NCI-H2196 treated with DMSO at 0.1 percent for 48 hours (cell line): ENCODE measurements at regions not wholly inside any gene's neighbourhood (a gene's known extent, or its start where the extent isn't known, plus 50 kb on each side); places are given as distances from the start of the nearest gene placed in this dataset.
"Not testable (repeated sequence)": the region's sequence is repeated elsewhere in the genome, so short reads cannot be mapped to it uniquely, and the experiment has no call there.

ENCODE experiments used
- DNase-seq: peaks from one replicate; lab custom pipeline; 2025; ENCODE audit not compliant: unreplicated experiment; lab: John Stamatoyannopoulos, UW

DNA sequence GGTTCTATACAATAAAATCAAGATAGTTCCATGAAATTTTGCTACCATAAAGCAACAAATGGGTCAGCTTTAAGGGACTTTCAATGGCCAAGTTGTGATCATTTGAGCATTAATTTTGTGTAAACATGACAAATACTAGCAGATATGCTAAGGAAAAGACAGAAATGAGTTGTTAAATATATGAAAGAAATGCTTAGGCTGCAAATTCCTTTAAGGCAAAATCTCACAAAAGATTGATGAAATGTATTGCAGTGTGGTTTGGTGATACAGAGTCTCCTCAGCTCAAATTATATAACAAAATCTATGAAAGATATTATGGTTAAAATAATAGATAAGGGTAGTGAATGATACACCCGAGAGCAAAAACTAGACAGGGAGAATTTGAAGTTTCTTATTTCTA is 377.2 kb downstream of the RAP2B start:
- no peak for DNase-seq

DNA sequence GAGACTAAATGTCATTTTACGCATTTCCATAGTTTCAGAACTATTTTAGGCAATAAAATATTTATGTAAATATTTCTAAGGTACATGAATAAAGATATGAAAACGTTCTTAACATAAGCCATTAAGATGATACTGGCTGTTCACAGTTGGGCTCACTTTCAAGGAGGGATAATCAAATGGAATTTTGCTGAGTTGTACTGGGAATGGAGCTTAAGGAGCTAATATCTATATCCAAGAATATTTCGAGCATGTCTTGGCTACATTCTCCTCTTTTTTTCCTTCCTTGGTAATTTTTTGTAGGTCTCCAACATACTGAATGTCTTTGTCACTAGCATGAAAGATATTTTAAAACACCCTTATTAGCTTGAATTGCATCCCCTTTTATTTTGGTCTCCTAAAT is 383.4 kb downstream of the RAP2B start:
- DNase-seq: no peak

- no peak for DNase-seq
Observed at GRCh38 chr3:153547970-153548369, 385.9 kb downstream of the RAP2B start.

- DNase-seq: not testable (repeated sequence)
Observed at GRCh38 chr3:153549686-153550085, 387.7 kb downstream of the RAP2B start.

DNA sequence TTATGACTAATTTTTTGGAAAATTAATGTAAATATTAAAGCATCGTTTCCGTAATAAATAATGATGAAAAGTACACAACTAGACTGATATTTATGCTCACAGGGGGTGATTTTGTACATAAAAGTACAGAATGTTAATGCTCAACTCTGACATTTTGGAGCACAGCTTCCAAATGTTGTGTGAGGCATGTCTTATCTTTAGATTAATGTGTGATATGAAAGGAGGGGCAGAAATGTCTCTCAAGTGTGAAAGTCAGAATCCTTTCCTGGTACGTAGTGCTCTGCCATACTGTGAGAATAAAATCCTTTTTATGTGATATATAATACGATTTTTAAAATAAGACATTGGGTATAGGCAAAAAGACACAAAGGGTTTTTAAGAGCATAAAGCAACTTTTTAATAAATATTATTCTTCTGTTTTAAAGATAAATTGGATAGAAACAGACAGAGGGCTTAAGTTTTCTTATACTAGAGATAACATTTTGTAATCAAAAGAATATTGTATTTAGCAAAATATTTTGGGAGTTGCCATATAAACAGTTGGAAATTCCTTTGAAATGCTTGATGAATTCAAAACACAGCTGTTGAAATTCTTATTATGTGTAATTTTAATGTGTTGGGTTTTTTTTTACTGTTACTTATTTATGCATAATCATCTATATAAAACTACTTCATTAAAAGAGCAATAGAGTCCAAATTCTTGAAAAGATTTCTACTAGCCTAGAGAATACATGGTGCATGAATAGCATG is 389.7 kb downstream of the RAP2B start:
- no peak for DNase-seq

DNA sequence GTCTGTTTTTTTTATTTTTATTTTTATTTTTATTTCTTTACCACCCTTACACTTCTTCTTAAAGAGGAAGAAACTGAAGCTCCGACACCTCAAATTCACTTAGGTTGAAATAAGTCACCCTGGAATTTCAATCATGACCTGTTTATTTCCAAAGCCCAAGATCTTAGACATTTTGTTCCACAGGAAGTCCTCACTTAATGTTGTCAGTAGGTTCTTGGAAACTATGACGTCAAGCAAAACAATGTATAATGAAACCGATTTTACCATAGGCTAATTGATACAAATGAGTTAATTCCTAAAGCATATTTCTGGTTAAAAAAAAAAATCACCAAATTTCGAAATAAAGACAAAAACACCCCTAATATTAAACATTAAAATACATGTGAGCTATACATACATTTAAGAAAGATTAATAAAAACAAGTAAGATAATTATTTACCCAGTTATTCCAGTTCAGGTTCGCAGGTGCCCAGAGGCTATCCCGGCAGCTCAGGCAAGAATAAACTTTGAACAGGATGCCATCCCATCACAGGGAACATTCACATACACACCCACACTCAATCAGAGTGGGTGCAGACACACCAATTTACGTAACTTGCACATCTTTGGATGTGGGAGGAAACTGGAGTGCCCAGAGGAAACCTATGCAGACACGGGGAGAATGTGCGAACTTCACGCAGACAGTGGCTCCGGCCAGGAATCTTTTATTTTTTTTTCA is 391.0 kb downstream of the RAP2B start:
- DNase-seq: no peak

- no peak for DNase-seq
Observed at GRCh38 chr3:153553605-153553945, 391.5 kb downstream of the RAP2B start.

GRCh38 chr3:153555919-153556318 is 393.9 kb downstream of the RAP2B start:
- no peak for DNase-seq

GRCh38 chr3:153559366-153559765 is 397.3 kb downstream of the RAP2B start:
- not testable (repeated sequence) for DNase-seq

DNA sequence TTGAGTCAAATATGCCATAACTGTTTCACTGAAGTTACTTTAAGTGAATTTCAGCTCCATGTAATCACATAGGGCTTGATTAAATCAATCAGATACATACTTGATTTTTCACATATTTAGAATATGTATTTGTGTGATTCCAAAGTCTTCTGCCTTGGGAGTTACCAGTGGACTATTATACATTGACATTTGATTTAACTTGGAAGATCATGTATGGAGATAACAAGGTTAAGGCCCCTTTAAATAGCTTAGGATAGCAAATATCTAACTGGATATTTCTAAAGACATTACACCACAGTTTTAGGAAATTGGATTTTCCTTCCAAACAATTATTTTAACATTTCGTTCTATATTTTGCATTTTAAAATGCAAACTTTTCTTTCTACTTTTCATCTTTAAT is 405.0 kb downstream of the RAP2B start:
- DNase-seq: no peak

DNA sequence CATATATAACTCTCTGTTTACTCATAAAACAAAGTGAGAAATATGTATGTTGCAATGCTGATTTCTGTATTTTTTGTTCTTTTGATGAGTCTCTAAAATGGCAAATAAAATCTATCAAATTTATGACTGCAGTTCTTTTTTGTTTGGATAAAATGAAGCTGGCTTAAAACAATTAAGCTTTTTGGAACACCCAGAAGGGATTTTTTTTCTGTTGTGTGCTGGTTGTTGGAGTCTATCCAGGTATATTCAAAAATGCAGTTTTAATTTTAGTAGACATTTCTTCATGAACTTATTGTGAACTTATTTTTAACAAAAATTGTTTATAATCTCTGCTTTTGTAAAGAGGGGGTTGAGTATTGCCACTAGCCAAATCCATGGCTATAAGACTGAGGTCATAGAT is 405.5 kb downstream of the RAP2B start:
- DNase-seq: no peak

GRCh38 chr3:153570481-153570880 is 408.5 kb downstream of the RAP2B start:
- not testable (repeated sequence) for DNase-seq

GRCh38 chr3:153572165-153572564 is 410.1 kb downstream of the RAP2B start:
- no peak for DNase-seq

DNA sequence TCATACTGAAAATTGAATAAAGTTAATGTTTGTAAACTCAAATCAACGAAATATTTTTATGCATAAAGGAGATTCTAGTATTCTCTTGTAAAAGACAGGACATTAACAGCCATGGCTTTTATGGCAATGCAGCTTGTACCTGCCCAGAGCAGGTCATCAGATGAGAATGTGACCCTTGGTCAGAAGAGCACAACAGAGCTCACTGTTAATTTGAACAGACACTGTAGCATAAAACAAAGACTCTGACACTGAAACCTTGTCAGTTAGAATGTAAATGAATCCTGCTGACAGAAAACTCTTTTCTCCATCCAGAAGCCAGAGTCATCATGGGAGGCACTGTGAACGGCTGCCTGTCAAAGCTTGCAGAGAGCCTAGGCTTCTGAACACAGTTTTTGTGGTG is 410.6 kb downstream of the RAP2B start:
- no peak for DNase-seq

DNA sequence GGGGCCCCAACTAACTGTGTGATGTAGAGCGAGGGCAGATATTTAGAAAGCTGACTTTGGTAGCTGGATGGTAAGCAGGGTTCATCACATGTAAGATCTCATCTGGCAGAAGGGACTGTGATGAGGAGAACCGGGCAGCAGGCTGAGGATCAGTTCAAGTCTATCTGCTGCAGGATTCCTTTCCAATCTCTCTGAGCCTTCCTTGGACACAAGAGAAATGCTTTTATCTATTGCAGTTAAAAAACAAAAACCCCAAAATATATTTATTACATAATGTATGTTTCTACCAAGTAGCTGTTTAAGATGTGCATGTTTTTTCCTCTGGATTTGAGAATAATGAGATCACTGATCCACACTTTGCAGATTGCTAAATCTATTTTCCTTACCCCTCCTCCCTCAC is 411.5 kb downstream of the RAP2B start:
- DNase-seq: no peak

DNA sequence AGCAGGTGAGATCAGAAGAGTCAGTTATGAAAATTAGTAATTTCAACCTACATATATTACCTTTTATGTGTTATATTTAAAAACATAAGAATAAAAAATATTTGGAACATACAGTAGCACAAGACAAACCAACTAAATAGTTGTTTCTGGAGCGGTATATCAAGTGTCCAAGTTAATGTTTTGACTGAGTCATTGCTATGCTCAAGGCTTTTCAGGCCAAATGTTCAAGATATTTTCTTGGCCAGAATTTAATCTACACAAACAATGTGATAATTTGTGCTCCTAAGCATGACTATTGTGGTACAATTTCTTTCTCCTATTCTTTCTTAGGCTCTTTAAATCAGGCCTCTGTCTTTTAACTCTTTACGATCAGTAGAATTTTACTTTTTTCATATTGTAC is 412.4 kb downstream of the RAP2B start:
- DNase-seq: no peak

- DNase-seq: no peak
Observed at GRCh38 chr3:153577059-153577736, 415.2 kb downstream of the RAP2B start.

DNA sequence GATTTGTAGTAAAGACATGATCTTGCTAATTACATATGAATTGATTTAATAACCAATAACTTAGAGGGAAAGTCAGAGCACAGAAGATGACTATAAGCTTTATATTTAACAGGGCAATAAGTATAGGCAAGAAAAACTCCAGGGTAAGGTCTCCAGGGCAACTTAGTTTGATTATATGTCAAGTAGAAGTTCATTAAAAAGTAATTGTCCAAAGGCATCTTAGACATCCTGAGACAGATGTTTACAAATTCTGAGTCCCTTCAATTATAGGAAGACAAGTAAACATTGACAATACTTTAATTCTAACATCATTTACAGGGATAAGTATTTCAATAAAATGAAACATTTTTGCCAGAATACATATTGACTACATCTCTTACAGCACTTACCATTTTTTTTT is 416.0 kb downstream of the RAP2B start:
- DNase-seq: no peak

- no peak for DNase-seq
Observed at GRCh38 chr3:153590051-153590450, 428.0 kb downstream of the RAP2B start.

GRCh38 chr3:153591561-153592245 is 429.7 kb downstream of the RAP2B start:
- DNase-seq: no peak

DNA sequence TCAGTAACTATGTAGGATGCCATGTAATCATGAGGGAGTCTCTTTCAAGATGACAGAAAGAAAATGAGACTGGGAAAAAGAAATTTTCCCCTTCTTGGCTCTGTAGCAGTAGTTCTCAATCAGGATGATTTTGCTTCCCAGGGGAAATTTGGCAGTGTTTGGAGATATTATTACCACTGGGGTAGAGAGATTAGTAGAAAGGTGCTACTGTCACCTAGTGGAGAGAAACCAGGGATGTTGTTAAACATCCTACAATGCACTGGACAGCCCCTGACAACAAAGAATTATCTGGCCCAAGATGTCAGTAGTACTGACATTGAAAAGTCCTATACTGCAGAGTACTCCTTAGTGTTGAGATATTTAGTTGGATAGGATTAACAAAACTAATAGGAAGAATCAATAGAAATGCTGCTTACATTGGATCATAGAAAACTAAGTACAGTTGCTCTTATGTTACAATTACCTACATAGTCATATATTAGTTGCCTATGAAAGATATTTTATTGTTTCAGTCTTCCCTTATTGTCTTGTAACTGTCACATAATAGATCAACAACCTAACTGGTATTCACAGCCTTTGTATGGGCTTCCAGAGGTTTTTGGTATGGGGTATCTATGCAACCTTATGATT is 433.3 kb downstream of the RAP2B start:
- no peak for DNase-seq
